HG02571 (cell line): ENCODE measurements at regions not wholly inside any gene's neighbourhood (a gene's known extent, or its start where the extent isn't known, plus 50 kb on each side); places are given as distances from the start of the nearest gene placed in this dataset.
A peak's percentile ranks its signal among the peaks of the same experiment; 100 is the strongest.
"Not testable (repeated sequence)": the region's sequence is repeated elsewhere in the genome, so short reads cannot be mapped to it uniquely, and the experiment has no call there.

Experiments used
- ATAC-seq: cut with Tn5 transposase; IDR thresholded peaks from one replicate; pipeline ENCODE4 v1.9.1; 2021; ENCODE audit warnings: mild to moderate bottlenecking, moderate library complexity; ENCODE audit not compliant: unreplicated experiment

GRCh38 chr14:45990252-45990651 lies 661.3 kb downstream of the RPL10L start:
- no peak for ATAC-seq

- no peak for ATAC-seq
These were observed 675.6 kb downstream of the RPL10L start for GRCh38 chr14:45976001-45976400.

GRCh38 chr14:45972416-45972815 lies 679.2 kb downstream of the RPL10L start:
- ATAC-seq, result no peak

GRCh38 chr14:45970621-45971020 lies 681.0 kb downstream of the RPL10L start:
- ATAC-seq, result no peak

- no peak for ATAC-seq
These were observed 683.5 kb downstream of the RPL10L start for GRCh38 chr14:45968037-45968436.

GRCh38 chr14:45949479-45949878 lies 696.5 kb upstream of the MIS18BP1 start:
- ATAC-seq, result no peak

- no peak for ATAC-seq
These were observed 694.8 kb upstream of the MIS18BP1 start for GRCh38 chr14:45947830-45948229.

GRCh38 chr14:45946251-45946650 lies 693.2 kb upstream of the MIS18BP1 start:
- no peak for ATAC-seq

GRCh38 chr14:45940318-45940717 lies 687.3 kb upstream of the MIS18BP1 start:
- ATAC-seq, result no peak

- no peak for ATAC-seq
These were observed 686.6 kb upstream of the MIS18BP1 start for GRCh38 chr14:45939572-45939971.

- ATAC-seq, result not testable (repeated sequence)
These were observed 667.0 kb upstream of the MIS18BP1 start for GRCh38 chr14:45919995-45920394.

- no peak for ATAC-seq
These were observed 663.4 kb upstream of the MIS18BP1 start for GRCh38 chr14:45916340-45916953.

- no peak for ATAC-seq
These were observed 654.8 kb upstream of the MIS18BP1 start for GRCh38 chr14:45907782-45908181.

- ATAC-seq, result peak; percentile 51
These were observed 653.3 kb upstream of the MIS18BP1 start for GRCh38 chr14:45906257-45906656.

GRCh38 chr14:45905672-45906071 lies 652.7 kb upstream of the MIS18BP1 start:
- no peak for ATAC-seq

GRCh38 chr14:45904314-45904713 lies 651.3 kb upstream of the MIS18BP1 start:
- ATAC-seq, result no peak

GRCh38 chr14:45902241-45902640 lies 649.2 kb upstream of the MIS18BP1 start:
- no peak for ATAC-seq

- ATAC-seq, result no peak
These were observed 644.4 kb upstream of the MIS18BP1 start for GRCh38 chr14:45897439-45897838.

GRCh38 chr14:45893127-45893526 lies 640.1 kb upstream of the MIS18BP1 start:
- no peak for ATAC-seq

GRCh38 chr14:45891417-45892080 lies 638.5 kb upstream of the MIS18BP1 start:
- ATAC-seq, result no peak

GRCh38 chr14:45888766-45889285 lies 635.8 kb upstream of the MIS18BP1 start:
- ATAC-seq, result not testable (repeated sequence)

- ATAC-seq, result no peak
These were observed 625.0 kb upstream of the MIS18BP1 start for GRCh38 chr14:45877981-45878380.
